ENCODE measurements at regions not wholly inside any gene's neighbourhood (a gene's known extent, or its start where the extent isn't known, plus 50 kb on each side); places are given as distances from the start of the nearest gene placed in this dataset.

DNA sequence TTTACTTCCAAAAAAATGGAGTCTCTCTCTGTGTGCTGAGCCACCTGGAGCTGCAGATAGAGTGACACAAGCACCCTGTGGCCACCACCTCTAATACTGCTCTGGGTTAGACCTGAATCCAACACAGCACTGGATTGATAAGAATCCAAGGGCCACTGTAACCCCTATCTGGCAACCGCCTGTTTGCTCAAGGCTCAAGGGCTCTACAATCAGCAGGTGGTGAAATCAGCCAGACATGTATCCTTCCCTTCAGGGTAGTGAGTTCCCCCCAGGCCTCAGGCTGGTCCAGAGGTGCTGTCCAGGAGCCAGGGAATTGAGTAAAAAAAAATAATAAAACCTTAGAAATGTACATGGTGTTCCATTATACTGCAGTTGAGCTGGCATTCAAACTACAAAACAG lies 509.0 kb downstream of the KIF4B start:
- DNase-seq (ENCODE audit: low read depth, low spot score) (no peak), ATAC-seq (no peak)
- no peaks in the 10 kb centered on the region for H3K36me3 ChIP-seq (ENCODE audit: control insufficient read depth, insufficient read depth, low read length)
- intact Hi-C loops (cut with micrococcal nuclease; ENCODE audit: unreplicated experiment): no loop called here
- BruUV-seq (replicated peaks): no TSS peak
- ChIA-PET CTCF (no interaction called here), POLR2A (no interaction called here)
- no peak overlapping the region for H3K27ac ChIP-seq (ENCODE audit: low read length)
- H3K9me3 ChIP-seq (ENCODE audit: control insufficient read depth, insufficient read depth, low read depth, low read length): no peaks in the 10 kb centered on the region
- H3K4me3 ChIP-seq (ENCODE audit: low read depth in 2 of 2, low read length in 2 of 2): no peak overlapping the region
- TF ChIP-seq, protein P1, sequence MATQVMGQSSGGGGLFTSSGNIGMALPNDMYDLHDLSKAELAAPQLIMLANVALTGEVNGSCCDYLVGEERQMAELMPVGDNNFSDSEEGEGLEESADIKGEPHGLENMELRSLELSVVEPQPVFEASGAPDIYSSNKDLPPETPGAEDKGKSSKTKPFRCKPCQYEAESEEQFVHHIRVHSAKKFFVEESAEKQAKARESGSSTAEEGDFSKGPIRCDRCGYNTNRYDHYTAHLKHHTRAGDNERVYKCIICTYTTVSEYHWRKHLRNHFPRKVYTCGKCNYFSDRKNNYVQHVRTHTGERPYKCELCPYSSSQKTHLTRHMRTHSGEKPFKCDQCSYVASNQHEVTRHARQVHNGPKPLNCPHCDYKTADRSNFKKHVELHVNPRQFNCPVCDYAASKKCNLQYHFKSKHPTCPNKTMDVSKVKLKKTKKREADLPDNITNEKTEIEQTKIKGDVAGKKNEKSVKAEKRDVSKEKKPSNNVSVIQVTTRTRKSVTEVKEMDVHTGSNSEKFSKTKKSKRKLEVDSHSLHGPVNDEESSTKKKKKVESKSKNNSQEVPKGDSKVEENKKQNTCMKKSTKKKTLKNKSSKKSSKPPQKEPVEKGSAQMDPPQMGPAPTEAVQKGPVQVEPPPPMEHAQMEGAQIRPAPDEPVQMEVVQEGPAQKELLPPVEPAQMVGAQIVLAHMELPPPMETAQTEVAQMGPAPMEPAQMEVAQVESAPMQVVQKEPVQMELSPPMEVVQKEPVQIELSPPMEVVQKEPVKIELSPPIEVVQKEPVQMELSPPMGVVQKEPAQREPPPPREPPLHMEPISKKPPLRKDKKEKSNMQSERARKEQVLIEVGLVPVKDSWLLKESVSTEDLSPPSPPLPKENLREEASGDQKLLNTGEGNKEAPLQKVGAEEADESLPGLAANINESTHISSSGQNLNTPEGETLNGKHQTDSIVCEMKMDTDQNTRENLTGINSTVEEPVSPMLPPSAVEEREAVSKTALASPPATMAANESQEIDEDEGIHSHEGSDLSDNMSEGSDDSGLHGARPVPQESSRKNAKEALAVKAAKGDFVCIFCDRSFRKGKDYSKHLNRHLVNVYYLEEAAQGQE (IDR thresholded peaks at IDR 0.05; ENCODE audit: insufficient read depth in 1 of 2, low read depth in 2 of 2, low read length in 1 of 2): no peak
- TF ChIP-seq, protein P2, sequence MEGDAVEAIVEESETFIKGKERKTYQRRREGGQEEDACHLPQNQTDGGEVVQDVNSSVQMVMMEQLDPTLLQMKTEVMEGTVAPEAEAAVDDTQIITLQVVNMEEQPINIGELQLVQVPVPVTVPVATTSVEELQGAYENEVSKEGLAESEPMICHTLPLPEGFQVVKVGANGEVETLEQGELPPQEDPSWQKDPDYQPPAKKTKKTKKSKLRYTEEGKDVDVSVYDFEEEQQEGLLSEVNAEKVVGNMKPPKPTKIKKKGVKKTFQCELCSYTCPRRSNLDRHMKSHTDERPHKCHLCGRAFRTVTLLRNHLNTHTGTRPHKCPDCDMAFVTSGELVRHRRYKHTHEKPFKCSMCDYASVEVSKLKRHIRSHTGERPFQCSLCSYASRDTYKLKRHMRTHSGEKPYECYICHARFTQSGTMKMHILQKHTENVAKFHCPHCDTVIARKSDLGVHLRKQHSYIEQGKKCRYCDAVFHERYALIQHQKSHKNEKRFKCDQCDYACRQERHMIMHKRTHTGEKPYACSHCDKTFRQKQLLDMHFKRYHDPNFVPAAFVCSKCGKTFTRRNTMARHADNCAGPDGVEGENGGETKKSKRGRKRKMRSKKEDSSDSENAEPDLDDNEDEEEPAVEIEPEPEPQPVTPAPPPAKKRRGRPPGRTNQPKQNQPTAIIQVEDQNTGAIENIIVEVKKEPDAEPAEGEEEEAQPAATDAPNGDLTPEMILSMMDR (IDR thresholded peaks at IDR 0.05): no peak
- TF ChIP-seq SIN3A (IDR thresholded peaks at IDR 0.05; ENCODE audit: borderline replicate concordance, insufficient read depth, low read depth, low read length) (no peak), TCF7L2 (IDR thresholded peaks at IDR 0.05; ENCODE audit: low read depth, low read length) (no peak), POLR2AphosphoS5 (IDR thresholded peaks at IDR 0.05; ENCODE audit: low read depth, low read length) (no peak)
- H3K4me1 ChIP-seq (ENCODE audit: control insufficient read depth, insufficient read depth, low read length): no peaks in the 10 kb centered on the region
- H3K27me3 ChIP-seq (ENCODE audit: control insufficient read depth, insufficient read depth, low read length): no peaks in the 10 kb centered on the region
- in situ Hi-C loops (cut with HindIII; ENCODE audit: low pct_unique_long_range_greater_than_20kb, low sequenced_read_pairs): no loop called here

- DNase-seq (ENCODE audit: low read depth, low spot score): no peak
- no TSS peak for BruUV-seq (replicated peaks)
- Histone ChIP-seq H3K9me3 (ENCODE audit: control insufficient read depth, insufficient read depth, low read depth, low read length) (no peaks in the 10 kb centered on the region), H3K27me3 (ENCODE audit: control insufficient read depth, insufficient read depth, low read length) (no peaks in the 10 kb centered on the region), H3K4me3 (ENCODE audit: low read depth in 2 of 2, low read length in 2 of 2) (no peak overlapping the region), H3K4me1 (ENCODE audit: control insufficient read depth, insufficient read depth, low read length) (no peaks in the 10 kb centered on the region), H3K36me3 (ENCODE audit: control insufficient read depth, insufficient read depth, low read length) (no peaks in the 10 kb centered on the region), H3K27ac (ENCODE audit: low read length) (no peak overlapping the region)
- no peak for ATAC-seq
- TF ChIP-seq SIN3A (IDR thresholded peaks at IDR 0.05; ENCODE audit: borderline replicate concordance, insufficient read depth, low read depth, low read length) (no peak), TCF7L2 (IDR thresholded peaks at IDR 0.05; ENCODE audit: low read depth, low read length) (no peak), POLR2AphosphoS5 (IDR thresholded peaks at IDR 0.05; ENCODE audit: low read depth, low read length) (no peak)
- TF ChIP-seq, protein P2 (IDR thresholded peaks at IDR 0.05): no peak
- TF ChIP-seq, protein P1 (IDR thresholded peaks at IDR 0.05; ENCODE audit: insufficient read depth in 1 of 2, low read depth in 2 of 2, low read length in 1 of 2): no peak
- in situ Hi-C loops (cut with HindIII; ENCODE audit: low pct_unique_long_range_greater_than_20kb, low sequenced_read_pairs) (no loop called here), intact Hi-C loops (cut with micrococcal nuclease; ENCODE audit: unreplicated experiment) (no loop called here)
- ChIA-PET POLR2A (no interaction called here), CTCF (no interaction called here)
These were observed 515.8 kb downstream of the KIF4B start for GRCh38 chr5:155529362-155529761.
